Kidney (tissue), 13 donors: ENCODE measurements at regions not wholly inside any gene's neighbourhood (a gene's known extent, or its start where the extent isn't known, plus 50 kb on each side); places are given as distances from the start of the nearest gene placed in this dataset.

ENCODE experiments used
- DNase-seq, 5 donors: peaks; one replicate each; pipeline ENCODE4 v3.0.0-alpha.2; 2013 to 2020
- FAIRE-seq: peaks from 2 replicates; lab custom pipeline; 2012; peaks lifted over from hg19 to GRCh38; lab: Jason Lieb, UNC
- H3K27ac ChIP-seq, 2 donors: one replicate each; pipeline ENCODE4 v1.7.0; 2013; ENCODE audit warnings: low read depth in 2 of 2, low read length in 2 of 2, inconsistent platforms in 1 of 2
- H3K27me3 ChIP-seq: one replicate; pipeline ENCODE4 v1.7.1; 2013; ENCODE audit warnings: low read length, inconsistent platforms; ENCODE audit not compliant: control insufficient read depth, insufficient read depth
- H3K36me3 ChIP-seq, 3 donors: one replicate each; pipeline versions ENCODE4 v1.7.0 to v1.7.1; 2013; ENCODE audit warnings: low read length in 3 of 3, control low read depth in 1 of 3, inconsistent platforms in 1 of 3; ENCODE audit not compliant: insufficient read depth in 3 of 3, control insufficient read depth in 2 of 3
- H3K4me1 ChIP-seq, 3 donors: one replicate each; pipeline versions ENCODE4 v1.7.0 to v1.7.1; 2013; ENCODE audit warnings: low read length in 3 of 3, inconsistent platforms in 1 of 3, low read depth in 1 of 3; ENCODE audit not compliant: control insufficient read depth in 2 of 3, insufficient read depth in 2 of 3
- H3K4me3 ChIP-seq, 3 donors: one replicate each; pipeline versions ENCODE4 v1.7.0 to v1.8.1; 2013; ENCODE audit warnings: low read length in 3 of 3, control low read depth in 1 of 3, inconsistent platforms in 1 of 3
- H3K9ac ChIP-seq, 3 donors: one replicate each; pipeline versions ENCODE4 v1.7.0 to v1.7.1; 2013; ENCODE audit warnings: low read length in 3 of 3, control low read depth in 1 of 3, inconsistent platforms in 1 of 3
- H3K9me3 ChIP-seq, 3 donors: one replicate each; pipeline versions ENCODE4 v1.7.0 to v1.7.1; 2013; ENCODE audit warnings: low read length in 3 of 3, control low read depth in 1 of 3, inconsistent platforms in 1 of 3; ENCODE audit not compliant: control insufficient read depth in 2 of 3, insufficient read depth in 1 of 3
- intact Hi-C: fragments of 100-400 bp; cut with DNase I; formaldehyde crosslinking; loops from one replicate; pipeline ENCODE4 v1.11.1; 2022
- TF ChIP-seq, protein P1 (sequence below): IDR thresholded peaks from 3 replicates; pipeline ENCODE4 v1.5.1; 2012; ENCODE audit warnings: mild to moderate bottlenecking, moderate library complexity, borderline replicate concordance; ENCODE audit not compliant: insufficient read depth; ENCODE audit errors: extremely low read depth
- donor health status: control.
- donor health status: control.
- donor health status: control.
- donor health status: control.
- donor health status: control.
- donor health status: DM: yes; HTN: yes; CAD: no.
- donor health status: Normal renal cell carcinoma (clear cell type).

DNA sequence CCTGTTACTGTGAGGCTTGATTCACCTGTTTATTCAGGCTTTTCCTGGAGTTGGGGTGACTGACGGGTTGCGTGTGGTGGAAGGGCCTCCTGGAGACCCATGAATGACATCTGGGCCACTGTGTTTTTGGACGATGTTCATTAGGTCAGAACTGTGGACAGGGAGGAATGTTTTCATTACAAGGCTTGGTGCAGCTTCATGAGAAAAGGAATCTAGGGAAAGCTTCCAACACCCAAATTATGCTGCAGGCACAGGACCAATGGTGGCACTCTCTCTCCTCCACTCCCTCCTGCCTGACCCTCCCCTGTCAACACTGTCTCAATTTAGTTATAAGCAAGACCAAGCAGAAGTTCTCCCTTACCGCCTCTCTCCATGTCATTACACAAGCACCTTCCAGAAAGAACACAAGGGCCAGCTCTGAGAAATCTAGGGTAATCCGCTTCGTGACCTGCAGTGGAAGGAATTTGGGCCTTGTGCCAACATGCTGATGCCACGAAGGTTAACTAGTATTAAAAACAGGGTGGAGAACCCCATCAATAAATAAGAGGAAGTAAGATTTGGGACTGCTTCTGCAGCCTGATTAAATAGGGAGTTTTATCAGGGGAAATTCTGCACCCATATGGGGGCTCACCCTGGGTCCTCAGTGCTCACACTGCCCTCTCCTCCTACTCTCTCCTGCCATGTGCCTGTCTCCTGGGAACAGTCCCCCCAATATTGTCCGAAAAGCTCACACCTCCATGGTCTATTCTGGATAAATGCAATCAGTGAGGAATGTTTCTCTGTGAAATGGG lies 200.3 kb downstream of the KTN1 start:
- intact Hi-C loops, result no loop called here
- Histone ChIP-seq H3K9ac (peak overlapping the region in 1 of 3 donors; percentile 37), H3K27ac (peak overlapping the region; percentile 51 to 90), H3K36me3 (no peaks in the 10 kb centered on the region), H3K9me3 (no peaks in the 10 kb centered on the region), H3K4me1 (peaks cover 0 to 12% (median 2%) of the 10 kb centered on the region in 3 donors), H3K4me3 (peak overlapping the region in 1 of 3 donors; percentile 16), H3K27me3 (no peaks in the 10 kb centered on the region)
- FAIRE-seq (no peak), DNase-seq (peak in 4 of 5 donors; percentile 36 to 88 (median 65))
- TF ChIP-seq, protein P1, sequence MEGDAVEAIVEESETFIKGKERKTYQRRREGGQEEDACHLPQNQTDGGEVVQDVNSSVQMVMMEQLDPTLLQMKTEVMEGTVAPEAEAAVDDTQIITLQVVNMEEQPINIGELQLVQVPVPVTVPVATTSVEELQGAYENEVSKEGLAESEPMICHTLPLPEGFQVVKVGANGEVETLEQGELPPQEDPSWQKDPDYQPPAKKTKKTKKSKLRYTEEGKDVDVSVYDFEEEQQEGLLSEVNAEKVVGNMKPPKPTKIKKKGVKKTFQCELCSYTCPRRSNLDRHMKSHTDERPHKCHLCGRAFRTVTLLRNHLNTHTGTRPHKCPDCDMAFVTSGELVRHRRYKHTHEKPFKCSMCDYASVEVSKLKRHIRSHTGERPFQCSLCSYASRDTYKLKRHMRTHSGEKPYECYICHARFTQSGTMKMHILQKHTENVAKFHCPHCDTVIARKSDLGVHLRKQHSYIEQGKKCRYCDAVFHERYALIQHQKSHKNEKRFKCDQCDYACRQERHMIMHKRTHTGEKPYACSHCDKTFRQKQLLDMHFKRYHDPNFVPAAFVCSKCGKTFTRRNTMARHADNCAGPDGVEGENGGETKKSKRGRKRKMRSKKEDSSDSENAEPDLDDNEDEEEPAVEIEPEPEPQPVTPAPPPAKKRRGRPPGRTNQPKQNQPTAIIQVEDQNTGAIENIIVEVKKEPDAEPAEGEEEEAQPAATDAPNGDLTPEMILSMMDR, result no peak

DNA sequence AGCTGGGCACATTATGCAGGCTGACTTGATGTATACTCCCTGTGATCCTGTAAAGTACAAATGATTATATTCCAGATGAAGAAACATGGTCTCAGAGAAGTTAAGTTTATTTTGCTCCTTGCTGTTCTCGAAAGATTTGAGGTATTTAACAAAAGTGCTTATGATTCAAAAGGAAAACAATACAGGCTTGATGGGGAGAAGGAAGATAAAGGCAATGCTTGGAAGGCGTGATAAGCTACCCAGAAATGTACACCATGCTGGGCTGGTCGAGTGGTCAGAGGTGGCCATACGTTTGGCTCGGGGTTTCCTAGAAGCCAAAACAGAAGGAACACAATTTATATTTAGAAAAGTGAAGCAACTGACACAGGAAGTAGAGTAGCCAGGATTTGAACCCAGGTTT lies 201.0 kb downstream of the KTN1 start:
- Histone ChIP-seq H3K36me3 (no peaks in the 10 kb centered on the region), H3K4me1 (peaks cover 0 to 12% (median 2%) of the 10 kb centered on the region in 3 donors), H3K27me3 (no peaks in the 10 kb centered on the region), H3K27ac (no peak overlapping the region), H3K9me3 (no peaks in the 10 kb centered on the region), H3K4me3 (no peak overlapping the region), H3K9ac (no peak overlapping the region)
- intact Hi-C loops, result no loop called here
- FAIRE-seq (no peak), DNase-seq (no peak)
- TF ChIP-seq, protein P1, result no peak

DNA sequence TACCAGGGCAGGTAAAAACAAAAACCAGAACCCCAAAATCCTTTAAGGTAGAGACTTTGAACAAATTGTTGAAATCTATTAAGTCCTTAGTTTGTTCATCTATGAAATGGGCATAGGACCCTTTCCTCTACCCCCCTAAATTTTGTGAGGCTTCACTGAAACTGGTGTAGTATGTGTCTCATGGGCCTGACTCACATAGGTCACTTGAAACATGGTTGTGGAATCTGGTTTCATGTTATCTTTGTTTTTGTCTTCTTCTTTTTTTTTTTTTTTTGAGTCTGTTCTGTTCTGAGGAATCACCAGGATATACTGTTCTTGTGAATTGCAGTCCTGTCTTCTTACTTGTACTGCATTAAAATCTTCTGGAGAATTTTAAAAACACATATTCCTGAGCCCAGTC lies 202.2 kb downstream of the KTN1 start:
- no peak for FAIRE-seq
- intact Hi-C loops, result no loop called here
- no peak overlapping the region for H3K4me3 ChIP-seq

More for the DNA sequence above, 202.2 kb downstream of the KTN1 start:
- no peak for DNase-seq
- TF ChIP-seq, protein P1, result no peak
- Histone ChIP-seq H3K4me1 (peaks cover 0 to 12% (median 2%) of the 10 kb centered on the region in 3 donors), H3K27me3 (no peaks in the 10 kb centered on the region), H3K36me3 (no peaks in the 10 kb centered on the region), H3K27ac (no peak overlapping the region), H3K9me3 (no peaks in the 10 kb centered on the region), H3K9ac (no peak overlapping the region)
